GM12878 (cell line): ENCODE measurements at regions not wholly inside any gene's neighbourhood (a gene's known extent, or its start where the extent isn't known, plus 50 kb on each side); places are given as distances from the start of the nearest gene placed in this dataset.

Experiments used
- ATAC-seq: fragments of 200-7000 bp; cut with Tn5 transposase; 3 replicates; pipeline ENCODE4 v1.9.1; 2020; ENCODE audit warnings: mild to moderate bottlenecking, moderate library complexity
- BruUV-seq: library from RNA; stranded (reverse); fragments of 400-500 nt; replicated peaks from 2 replicates; lab custom pipeline; 2021; lab: Mats Ljungman, UMichigan
- CTCF ChIA-PET: fragments of 300-600 bp; sonication (Branson Sonifier 250); formaldehyde crosslinking; extraction: SDS; loops from one replicate; lab custom pipeline; 2021; ENCODE audit warnings: inconsistent platforms; lab: Yijun Ruan, JAX
- POLR2A ChIA-PET: fragments of 350-600 bp; formaldehyde crosslinking; extraction: SDS; loops from one replicate; lab custom pipeline; 2021; ENCODE audit warnings: inconsistent platforms; lab: Charles Lee
- RAD21 ChIA-PET: fragments of 300-600 bp; sonication (Branson Sonifier 250); formaldehyde crosslinking; loops from one replicate; lab custom pipeline; 2023; ENCODE audit warnings: antibody characterized with exemption; ENCODE audit not compliant: unreplicated experiment; lab: Charles Lee
- SMC1A ChIA-PET: fragments of 300-600 bp; sonication (Branson Sonifier 250); formaldehyde crosslinking; loops from one replicate; lab custom pipeline; 2023; ENCODE audit not compliant: unreplicated experiment, uncharacterized antibody; lab: Charles Lee
- DNase-seq: peaks from one replicate; pipeline ENCODE4 v3.0.0-alpha.2; 2011; ENCODE audit warnings: low read depth, low spot score
- FAIRE-seq: peaks from 3 replicates; lab custom pipeline; 2011; peaks lifted over from hg19 to GRCh38; lab: Jason Lieb, UNC
- H2AFZ ChIP-seq: 2 replicates; pipeline ENCODE4 v1.6.0; 2011; ENCODE audit warnings: low read depth, low read length, control low read depth; ENCODE audit not compliant: control insufficient read depth
- H3K27ac ChIP-seq: 2 replicates; pipeline ENCODE4 v1.5.1; 2011; ENCODE audit warnings: control low read depth; ENCODE audit not compliant: control insufficient read depth, insufficient read depth
- H3K27me3 ChIP-seq, 2 experiments: replicated peaks in 1 of 2; 2 replicates each; pipeline versions ENCODE4 v1.6.0 to v1.6.1; 2011; ENCODE audit warnings: low read length in 1 of 2; ENCODE audit not compliant: control insufficient read depth in 2 of 2, insufficient read depth in 2 of 2
- H3K36me3 ChIP-seq, 2 experiments: 2 replicates each; pipeline ENCODE4 v1.5.1; 2011; ENCODE audit warnings: low read length in 1 of 2; ENCODE audit not compliant: control insufficient read depth in 2 of 2, insufficient read depth in 2 of 2
- H3K4me1 ChIP-seq: 2 replicates; pipeline ENCODE4 v1.6.1; 2011; ENCODE audit warnings: mild to moderate bottlenecking, low read length, moderate library complexity, mixed read lengths; ENCODE audit not compliant: control insufficient read depth, insufficient read depth
- H3K4me2 ChIP-seq: 2 replicates; pipeline ENCODE4 v1.6.0; 2011; ENCODE audit warnings: control low read depth; ENCODE audit not compliant: control insufficient read depth, insufficient read depth
- H3K4me3 ChIP-seq: fragments of 200-600 bp; sonication (generic); 2 replicates; pipeline ENCODE4 v1.5.1; 2016
- H3K79me2 ChIP-seq: 2 replicates; pipeline ENCODE4 v1.6.0; 2011; ENCODE audit warnings: low read length; ENCODE audit not compliant: control insufficient read depth, insufficient read depth
- H3K9ac ChIP-seq: 2 replicates; pipeline ENCODE4 v1.8.0; 2011; ENCODE audit warnings: low read length, control low read depth, mixed read lengths; ENCODE audit not compliant: control insufficient read depth, insufficient read depth
- H3K9me3 ChIP-seq: replicated peaks from 3 replicates; pipeline ENCODE4 v1.5.1; 2011; ENCODE audit warnings: mild to moderate bottlenecking, low read length; ENCODE audit not compliant: control insufficient read depth, insufficient read depth
- H4K20me1 ChIP-seq: 2 replicates; pipeline ENCODE4 v1.6.0; 2011; ENCODE audit not compliant: control insufficient read depth, insufficient read depth
- BCLAF1 ChIP-seq: fragments of 450-650 bp; IDR thresholded peaks from 2 replicates; pipeline ENCODE4 v1.6.1; 2017; ENCODE audit warnings: antibody characterized with exemption, mild to moderate bottlenecking, moderate library complexity
- BHLHE40 ChIP-seq, 2 experiments: fragments of 450-650 bp in 1 of 2; IDR thresholded peaks; 2 replicates each; pipeline ENCODE4 v1.6.1; 2011 to 2017; ENCODE audit warnings: low read depth in 2 of 2, borderline replicate concordance in 1 of 2, improper control_type of control experiment in 1 of 2, low read length in 1 of 2, mild to moderate bottlenecking in 1 of 2
- CREB1 ChIP-seq: IDR thresholded peaks from 2 replicates; pipeline ENCODE4 v1.6.1; 2012; ENCODE audit warnings: low read depth, mild to moderate bottlenecking, inconsistent platforms
- DPF2 ChIP-seq: fragments of 450-650 bp; IDR thresholded peaks from 2 replicates; pipeline ENCODE4 v1.6.1; 2017; ENCODE audit warnings: mild to moderate bottlenecking
- EED ChIP-seq: sonication (generic); IDR thresholded peaks from 2 replicates; pipeline ENCODE4 v1.6.1; 2016; ENCODE audit warnings: antibody characterized with exemption, low read depth
- ESRRA ChIP-seq: IDR thresholded peaks from 2 replicates; pipeline ENCODE4 v1.6.1; 2012; ENCODE audit warnings: mild to moderate bottlenecking, low read length, improper control_type of control experiment
- MEF2A ChIP-seq: IDR thresholded peaks from 2 replicates; pipeline ENCODE4 v1.6.1; 2011; ENCODE audit warnings: low read depth, mild to moderate bottlenecking, low read length, moderate library complexity; ENCODE audit not compliant: insufficient read depth
- MYC ChIP-seq: IDR thresholded peaks from 2 replicates; pipeline ENCODE4 v1.6.1; 2011; ENCODE audit warnings: mild to moderate bottlenecking, low read length, moderate library complexity, inconsistent platforms; ENCODE audit not compliant: insufficient read depth, insufficient replicate concordance, insufficient read length, severe bottlenecking
- RAD51 ChIP-seq: fragments of 450-650 bp; IDR thresholded peaks from 2 replicates; pipeline ENCODE4 v1.6.1; 2016; ENCODE audit warnings: moderate library complexity, mild to moderate bottlenecking, inconsistent platforms
- SIN3A ChIP-seq: IDR thresholded peaks from 2 replicates; pipeline ENCODE4 v1.6.1; 2012; ENCODE audit warnings: low read depth, low read length, improper control_type of control experiment
- SIX5 ChIP-seq: IDR thresholded peaks from 2 replicates; pipeline ENCODE4 v1.6.1; 2011; ENCODE audit warnings: mild to moderate bottlenecking, low read depth, low read length, moderate library complexity; ENCODE audit not compliant: severe bottlenecking
- ZBTB33 ChIP-seq: fragments of 450-650 bp; IDR thresholded peaks from 2 replicates; pipeline ENCODE4 v1.6.1; 2017; ENCODE audit warnings: mild to moderate bottlenecking
- WGBS: methylation state at CpG from one replicate; pipeline ENCODE4 v1.1.6; 2016; ENCODE audit warnings: low lambda C conversion rate; ENCODE audit not compliant: insufficient replicate concordance, insufficient coverage; ENCODE audit errors: missing lambda C conversion rate; 5-methylcytosine and 5-hydroxymethylcytosine counted together
- in situ Hi-C: fragments of 300-500 bp; cut with MboI; formaldehyde crosslinking; loops from 9 replicates; pipeline ENCODE4 v1.14.3; 2018; ENCODE audit warnings: mixed read lengths
- intact Hi-C: fragments of 100-400 bp; cut with micrococcal nuclease; formaldehyde crosslinking; loops from one replicate; pipeline ENCODE4 v1.14.2; 2022; ENCODE audit not compliant: unreplicated experiment
- TF ChIP-seq, protein P1 (sequence below): IDR thresholded peaks from 2 replicates; pipeline ENCODE4 v1.6.1; 2011; ENCODE audit warnings: low read depth, low read length, improper control_type of control experiment, borderline replicate concordance

DNA sequence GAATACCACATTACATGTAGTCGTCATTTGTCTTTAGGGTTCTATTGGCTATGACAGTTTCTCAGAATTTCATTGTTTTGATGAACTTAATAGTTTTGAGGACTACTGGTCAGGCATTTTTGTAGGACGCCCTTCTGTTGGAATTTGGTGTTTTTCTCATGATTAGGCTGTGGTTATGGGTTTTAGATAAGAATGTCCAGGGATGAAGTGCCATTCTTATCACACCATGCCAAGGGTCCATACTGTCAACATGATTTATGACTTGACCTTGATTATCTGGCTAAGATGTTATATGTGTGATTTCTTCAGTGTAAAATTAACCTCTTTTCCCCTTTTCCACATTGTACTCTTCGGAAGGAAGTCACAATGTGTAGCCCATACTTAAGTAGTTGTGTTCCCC, 135.3 kb downstream of the DIPK2A start:
- ATAC-seq = no peak
- no peak for FAIRE-seq
- Histone ChIP-seq H3K4me1 (peaks cover 5% of the 10 kb centered on the region), H3K4me2 (no peak overlapping the region), H3K79me2 (no peaks in the 10 kb centered on the region), H4K20me1 (no peaks in the 10 kb centered on the region), H3K27ac (no peak overlapping the region), H3K4me3 (no peak overlapping the region), H3K9me3 (no peaks in the 10 kb centered on the region), H3K9ac (no peak overlapping the region), H3K36me3 (no peaks in the 10 kb centered on the region), H3K27me3 (no peaks in the 10 kb centered on the region), H2AFZ (no peak overlapping the region)
- no peak for DNase-seq
- 92% methylated on average over 3 of the region's 3 CpGs for WGBS
- in situ Hi-C loops (no loop called here), intact Hi-C loops (no loop called here)
- ChIA-PET SMC1A (no interaction called here), POLR2A (no interaction called here), RAD21 (no interaction called here), CTCF (no interaction called here)
- TF ChIP-seq MEF2A (no peak), SIX5 (no peak), RAD51 (no peak), SIN3A (no peak), MYC (no peak), ZBTB33 (no peak), CREB1 (no peak), BCLAF1 (no peak), EED (no peak), ESRRA (no peak), BHLHE40 (IDR thresholded peaks at IDR 0.05; ENCODE audit: borderline replicate concordance in 1 of 2, low read depth in 2 of 2, low read length in 1 of 2) (no peak), DPF2 (no peak)
- TF ChIP-seq, protein P1, sequence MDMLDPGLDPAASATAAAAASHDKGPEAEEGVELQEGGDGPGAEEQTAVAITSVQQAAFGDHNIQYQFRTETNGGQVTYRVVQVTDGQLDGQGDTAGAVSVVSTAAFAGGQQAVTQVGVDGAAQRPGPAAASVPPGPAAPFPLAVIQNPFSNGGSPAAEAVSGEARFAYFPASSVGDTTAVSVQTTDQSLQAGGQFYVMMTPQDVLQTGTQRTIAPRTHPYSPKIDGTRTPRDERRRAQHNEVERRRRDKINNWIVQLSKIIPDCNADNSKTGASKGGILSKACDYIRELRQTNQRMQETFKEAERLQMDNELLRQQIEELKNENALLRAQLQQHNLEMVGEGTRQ = no peak
- no TSS peak for BruUV-seq
